GM21360 (cell line): ENCODE measurements at regions not wholly inside any gene's neighbourhood (a gene's known extent, or its start where the extent isn't known, plus 50 kb on each side); places are given as distances from the start of the nearest gene placed in this dataset.
"Not testable (repeated sequence)": the region's sequence is repeated elsewhere in the genome, so short reads cannot be mapped to it uniquely, and the experiment has no call there.

Source experiments
- ATAC-seq: cut with Tn5 transposase; IDR thresholded peaks from one replicate; pipeline ENCODE4 v1.9.1; 2021; ENCODE audit warnings: mild to moderate bottlenecking, moderate library complexity; ENCODE audit not compliant: unreplicated experiment

- not testable (repeated sequence) for ATAC-seq
Measured at GRCh38 chr10:87300163-87300562, 57.4 kb upstream of the NUTM2D start.

- peak; percentile 94 for ATAC-seq
Measured at GRCh38 chr10:87301466-87302115, 56.0 kb upstream of the NUTM2D start.

- ATAC-seq: not testable (repeated sequence)
Measured at GRCh38 chr10:87302132-87302531, 55.4 kb upstream of the NUTM2D start.

- ATAC-seq: not testable (repeated sequence)
Measured at GRCh38 chr10:87303707-87304106, 53.8 kb upstream of the NUTM2D start.

GRCh38 chr10:87306681-87307080, 50.9 kb upstream of the NUTM2D start:
- not testable (repeated sequence) for ATAC-seq
